HFF-Myc (cell line): ENCODE measurements at regions not wholly inside any gene's neighbourhood (a gene's known extent, or its start where the extent isn't known, plus 50 kb on each side); places are given as distances from the start of the nearest gene placed in this dataset.
"Not testable (repeated sequence)": the region's sequence is repeated elsewhere in the genome, so short reads cannot be mapped to it uniquely, and the experiment has no call there.

ENCODE experiments used
- DNase-seq: peaks from one replicate; pipeline ENCODE4 v3.0.0-alpha.2; 2011; ENCODE audit warnings: low read depth; ENCODE audit errors: extremely low read depth
- H3K4me3 ChIP-seq: replicated peaks from 2 replicates; pipeline ENCODE4 v1.5.1; 2011; ENCODE audit warnings: low read depth, mild to moderate bottlenecking, control low read depth, low read length

GRCh38 chr16:29060022-29060810 is 75.4 kb downstream of the LAT start:
- not testable (repeated sequence) for H3K4me3 ChIP-seq, DNase-seq

GRCh38 chr16:29059575-29059974 is 74.7 kb downstream of the LAT start:
- H3K4me3 ChIP-seq, DNase-seq: not testable (repeated sequence)
